Caco-2 (cell line): ENCODE measurements at regions not wholly inside any gene's neighbourhood (a gene's known extent, or its start where the extent isn't known, plus 50 kb on each side); places are given as distances from the start of the nearest gene placed in this dataset.

Source experiments
- BruUV-seq: library from RNA; stranded (reverse); fragments of 400-500 nt; replicated peaks from 2 replicates; lab custom pipeline; 2021; lab: Mats Ljungman, UMichigan
- CTCF ChIA-PET: fragments of 300-600 bp; sonication (Branson Sonifier 250); formaldehyde crosslinking; loops from one replicate; lab custom pipeline; 2022; ENCODE audit warnings: antibody characterized with exemption; lab: Charles Lee
- POLR2A ChIA-PET: fragments of 300-600 bp; sonication (Branson Sonifier 250); formaldehyde crosslinking; loops from one replicate; lab custom pipeline; 2022; ENCODE audit warnings: antibody characterized with exemption; lab: Charles Lee
- DNase-seq, 2 experiments: peaks; one replicate each; pipeline versions ENCODE4 v3.0.0 to v3.0.0-alpha.2; 2020 to 2022
- H3K27me3 ChIP-seq: replicated peaks from 2 replicates; pipeline ENCODE4 v1.6.0; 2011; ENCODE audit warnings: low read length; ENCODE audit not compliant: control insufficient read depth, insufficient read depth
- H3K36me3 ChIP-seq: 2 replicates; pipeline ENCODE4 v1.5.1; 2011; ENCODE audit warnings: low read length; ENCODE audit not compliant: control insufficient read depth, insufficient read depth
- H3K4me1 ChIP-seq: fragments of 250-450 bp; sonication (Bioruptor Pico); 2 replicates; pipeline ENCODE4 v1.5.1; 2020; ENCODE audit warnings: mild to moderate bottlenecking
- H3K4me3 ChIP-seq: 2 replicates; pipeline ENCODE4 v1.5.1; 2011; ENCODE audit warnings: low read depth, mild to moderate bottlenecking, control low read depth, low read length
- H3K9me3 ChIP-seq: fragments of 250-450 bp; sonication (Bioruptor Pico); 2 replicates; pipeline ENCODE4 v1.5.1; 2020; ENCODE audit warnings: mild to moderate bottlenecking, moderate library complexity
- H3K27ac Mint-ChIP-seq: one replicate; pipeline ENCODE4 v1.8.0; 2022; ENCODE audit warnings: mixed read lengths; ENCODE audit not compliant: unreplicated experiment
- H3K27me3 Mint-ChIP-seq: one replicate; pipeline ENCODE4 v1.8.0; 2022; ENCODE audit warnings: mixed read lengths; ENCODE audit not compliant: insufficient read depth, unreplicated experiment
- H3K36me3 Mint-ChIP-seq: one replicate; pipeline ENCODE4 v1.8.0; 2022; ENCODE audit warnings: mild to moderate bottlenecking, mixed read lengths; ENCODE audit not compliant: insufficient read depth, unreplicated experiment
- H3K4me1 Mint-ChIP-seq: one replicate; pipeline ENCODE4 v1.8.0; 2022; ENCODE audit warnings: low read depth, mixed read lengths; ENCODE audit not compliant: unreplicated experiment
- H3K4me3 Mint-ChIP-seq: one replicate; pipeline ENCODE4 v1.8.0; 2022; ENCODE audit warnings: mild to moderate bottlenecking, moderate library complexity, mixed read lengths; ENCODE audit not compliant: unreplicated experiment
- H3K9me3 Mint-ChIP-seq: one replicate; pipeline ENCODE4 v1.8.0; 2022; ENCODE audit warnings: mixed read lengths; ENCODE audit not compliant: unreplicated experiment
- CTCF ChIP-seq, 2 experiments: fragments of 200-600 bp in 1 of 2; IDR thresholded peaks; 1 replicate in 1 of 2; 2 replicates in 1 of 2; pipeline versions ENCODE4 v1.5.1 to v1.8.0; 2011 to 2022; ENCODE audit warnings: antibody characterized with exemption in 1 of 2, control low read depth in 1 of 2, inconsistent platforms in 1 of 2, low read depth in 1 of 2, low read length in 1 of 2, mild to moderate bottlenecking in 1 of 2, moderate library complexity in 1 of 2; ENCODE audit not compliant: insufficient read depth in 1 of 2, severe bottlenecking in 1 of 2, unreplicated experiment in 1 of 2
- intact Hi-C: fragments of 100-400 bp; cut with micrococcal nuclease; formaldehyde crosslinking; loops from one replicate; pipeline ENCODE4 v1.10.0; 2022; ENCODE audit not compliant: unreplicated experiment

GRCh38 chr10:128527711-128528110, 401.5 kb upstream of the MKI67 start:
- CTCF ChIA-PET: no interaction called here
- peaks cover 1% of the 10 kb centered on the region; the same call in 1 of the 2 replicates for H3K27me3 ChIP-seq
- TF ChIP-seq CTCF (IDR thresholded peaks at IDR 0.05; ENCODE audit: insufficient read depth in 1 of 2, low read depth in 1 of 2, low read length in 1 of 2, severe bottlenecking in 1 of 2, unreplicated experiment in 1 of 2): no peak
- no peak for DNase-seq
- intact Hi-C loops: no loop called here
- H3K27me3 Mint-ChIP-seq: peaks cover 11% of the 10 kb centered on the region
- H3K4me3 ChIP-seq: no peak overlapping the region
- no peaks in the 10 kb centered on the region for H3K4me1 Mint-ChIP-seq
- no peaks in the 10 kb centered on the region for H3K4me1 ChIP-seq
- BruUV-seq: no TSS peak
- H3K4me3 Mint-ChIP-seq: no peak overlapping the region
- H3K27ac Mint-ChIP-seq: no peak overlapping the region
- H3K36me3 ChIP-seq: no peaks in the 10 kb centered on the region
- H3K9me3 Mint-ChIP-seq: no peaks in the 10 kb centered on the region
- H3K9me3 ChIP-seq: no peaks in the 10 kb centered on the region
- POLR2A ChIA-PET: no interaction called here
- no peaks in the 10 kb centered on the region for H3K36me3 Mint-ChIP-seq

GRCh38 chr10:128528167-128528566, 401.9 kb upstream of the MKI67 start:
- no peak for TF ChIP-seq CTCF (IDR thresholded peaks at IDR 0.05; ENCODE audit: insufficient read depth in 1 of 2, low read depth in 1 of 2, low read length in 1 of 2, severe bottlenecking in 1 of 2, unreplicated experiment in 1 of 2)
- CTCF ChIA-PET: no interaction called here

GRCh38 chr10:128528781-128529180, 402.6 kb upstream of the MKI67 start:
- Mint-ChIP-seq H3K4me1 (no peaks in the 10 kb centered on the region), H3K36me3 (no peaks in the 10 kb centered on the region), H3K9me3 (no peaks in the 10 kb centered on the region), H3K4me3 (no peak overlapping the region), H3K27ac (no peak overlapping the region), H3K27me3 (peaks cover 14% of the 10 kb centered on the region)
- no TSS peak for BruUV-seq
- intact Hi-C loops: no loop called here
- no peak for DNase-seq
- Histone ChIP-seq H3K4me3 (no peak overlapping the region), H3K27me3 (peaks cover 1% of the 10 kb centered on the region; the same call in 1 of the 2 replicates), H3K4me1 (no peaks in the 10 kb centered on the region), H3K9me3 (no peaks in the 10 kb centered on the region), H3K36me3 (no peaks in the 10 kb centered on the region)
- ChIA-PET POLR2A (no interaction called here), CTCF (interaction anchor here (0.7 kb wide), 1 partner anchor 261 kb away, joined by 3 read pairs; no protein-coding TSS in a partner anchor)
- no peak for TF ChIP-seq CTCF (IDR thresholded peaks at IDR 0.05; ENCODE audit: insufficient read depth in 1 of 2, low read depth in 1 of 2, low read length in 1 of 2, severe bottlenecking in 1 of 2, unreplicated experiment in 1 of 2)

More at GRCh38 chr10:128528167-128528566, 401.9 kb upstream of the MKI67 start:
- Histone ChIP-seq H3K4me3 (no peak overlapping the region), H3K4me1 (no peaks in the 10 kb centered on the region), H3K36me3 (no peaks in the 10 kb centered on the region), H3K9me3 (no peaks in the 10 kb centered on the region), H3K27me3 (peaks cover 1% of the 10 kb centered on the region; the same call in 1 of the 2 replicates)
- Mint-ChIP-seq H3K36me3 (no peaks in the 10 kb centered on the region), H3K27me3 (peaks cover 14% of the 10 kb centered on the region), H3K4me3 (no peak overlapping the region), H3K9me3 (no peaks in the 10 kb centered on the region), H3K27ac (no peak overlapping the region), H3K4me1 (no peaks in the 10 kb centered on the region)
- BruUV-seq: no TSS peak
- intact Hi-C loops: no loop called here
- no peak for DNase-seq
- POLR2A ChIA-PET: no interaction called here
